ENCODE measurements at regions not wholly inside any gene's neighbourhood (a gene's known extent, or its start where the extent isn't known, plus 50 kb on each side); places are given as distances from the start of the nearest gene placed in this dataset.

DNA sequence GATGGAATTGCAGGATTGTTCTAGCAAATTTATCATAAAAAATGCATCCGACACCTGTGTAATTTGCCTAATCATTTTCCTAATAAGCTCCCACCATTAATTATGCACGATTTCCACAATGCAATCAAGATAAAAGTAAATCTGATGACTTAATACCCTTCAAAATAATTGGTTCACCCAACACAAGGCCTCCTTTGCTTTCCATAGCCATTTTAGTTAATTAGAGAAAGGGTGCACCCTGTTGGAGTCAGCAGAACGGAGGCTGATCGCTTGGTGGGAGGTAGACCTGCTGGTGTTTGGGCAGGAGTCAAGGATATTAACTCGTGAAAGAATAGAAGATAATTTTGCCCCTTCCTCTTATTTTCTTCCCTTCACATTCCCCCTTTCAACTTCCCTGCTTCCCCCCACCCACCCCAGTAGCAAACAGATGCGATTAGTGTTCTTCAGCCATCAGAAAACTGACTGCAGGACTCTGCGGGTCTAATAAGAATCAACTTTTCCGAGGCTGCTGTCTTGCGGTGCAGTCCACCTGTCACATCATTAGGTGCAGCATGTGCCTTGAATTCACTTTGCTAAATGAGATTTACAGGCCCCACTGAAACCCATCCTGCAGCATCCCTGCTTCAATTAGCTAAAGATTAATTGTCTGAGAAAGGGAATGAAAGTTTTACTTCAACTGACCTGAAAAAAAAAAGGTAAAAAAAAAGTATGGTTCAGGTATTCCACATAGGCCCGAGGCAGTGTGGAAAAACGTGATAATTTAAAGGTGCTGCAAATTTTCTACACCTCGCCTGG, 553.7 kb upstream of the LMO3 start:
- TF ChIP-seq, protein P1, sequence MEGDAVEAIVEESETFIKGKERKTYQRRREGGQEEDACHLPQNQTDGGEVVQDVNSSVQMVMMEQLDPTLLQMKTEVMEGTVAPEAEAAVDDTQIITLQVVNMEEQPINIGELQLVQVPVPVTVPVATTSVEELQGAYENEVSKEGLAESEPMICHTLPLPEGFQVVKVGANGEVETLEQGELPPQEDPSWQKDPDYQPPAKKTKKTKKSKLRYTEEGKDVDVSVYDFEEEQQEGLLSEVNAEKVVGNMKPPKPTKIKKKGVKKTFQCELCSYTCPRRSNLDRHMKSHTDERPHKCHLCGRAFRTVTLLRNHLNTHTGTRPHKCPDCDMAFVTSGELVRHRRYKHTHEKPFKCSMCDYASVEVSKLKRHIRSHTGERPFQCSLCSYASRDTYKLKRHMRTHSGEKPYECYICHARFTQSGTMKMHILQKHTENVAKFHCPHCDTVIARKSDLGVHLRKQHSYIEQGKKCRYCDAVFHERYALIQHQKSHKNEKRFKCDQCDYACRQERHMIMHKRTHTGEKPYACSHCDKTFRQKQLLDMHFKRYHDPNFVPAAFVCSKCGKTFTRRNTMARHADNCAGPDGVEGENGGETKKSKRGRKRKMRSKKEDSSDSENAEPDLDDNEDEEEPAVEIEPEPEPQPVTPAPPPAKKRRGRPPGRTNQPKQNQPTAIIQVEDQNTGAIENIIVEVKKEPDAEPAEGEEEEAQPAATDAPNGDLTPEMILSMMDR (IDR thresholded peaks at IDR 0.05; ENCODE audit: low read length), result no peak
- no peak for TF ChIP-seq EZH2 (IDR thresholded peaks at IDR 0.05; ENCODE audit: borderline replicate concordance, low read length)
